ENCODE measurements at regions not wholly inside any gene's neighbourhood (a gene's known extent, or its start where the extent isn't known, plus 50 kb on each side); places are given as distances from the start of the nearest gene placed in this dataset.

- ChIA-PET POLR2A (no interaction called here), CTCF (no interaction called here)
- TF ChIP-seq FOXK2 (IDR thresholded peaks at IDR 0.05) (no peak), NFRKB (IDR thresholded peaks at IDR 0.05) (no peak), ARNT (IDR thresholded peaks at IDR 0.05) (no peak), SP1 (IDR thresholded peaks at IDR 0.05) (no peak), L3MBTL2 (conservative IDR thresholded peaks at IDR 0.05) (no peak), BHLHE40 (IDR thresholded peaks at IDR 0.05; ENCODE audit: borderline replicate concordance) (no peak)
- no peak for DNase-seq (ENCODE audit: extremely low spot score)
Measured at GRCh38 chr14:44795725-44796124, 166.0 kb downstream of the KLHL28 start.

GRCh38 chr14:44791730-44792129 lies 170.0 kb downstream of the KLHL28 start:
- DNase-seq (ENCODE audit: extremely low spot score) = no peak
- ChIA-PET POLR2A (no interaction called here), CTCF (interaction anchor here (0.6 kb wide), 1 partner anchor 369 kb away, joined by 3 read pairs; no protein-coding TSS in a partner anchor)
- TF ChIP-seq NFRKB (IDR thresholded peaks at IDR 0.05) (no peak), PKNOX1 (IDR thresholded peaks at IDR 0.05) (no peak), TARDBP (IDR thresholded peaks at IDR 0.05) (no peak), FOXM1 (IDR thresholded peaks at IDR 0.05; ENCODE audit: borderline replicate concordance) (no peak), FOXK2 (IDR thresholded peaks at IDR 0.05) (no peak), L3MBTL2 (conservative IDR thresholded peaks at IDR 0.05) (no peak), SP1 (IDR thresholded peaks at IDR 0.05) (no peak), CTBP1 (IDR thresholded peaks at IDR 0.05; ENCODE audit: borderline replicate concordance) (no peak)

GRCh38 chr14:44788612-44789011 lies 173.1 kb downstream of the KLHL28 start:
- DNase-seq (ENCODE audit: extremely low spot score) = no peak
- ChIA-PET POLR2A (no interaction called here), CTCF (interaction anchor here (0.6 kb wide), 1 partner anchor 1285 kb away, joined by 3 read pairs; no protein-coding TSS in a partner anchor)
- TF ChIP-seq TARDBP (IDR thresholded peaks at IDR 0.05) = no peak
- no peak for TF ChIP-seq FOXK2 (IDR thresholded peaks at IDR 0.05)
- TF ChIP-seq CTBP1 (IDR thresholded peaks at IDR 0.05; ENCODE audit: borderline replicate concordance) = no peak
- TF ChIP-seq FOXM1 (IDR thresholded peaks at IDR 0.05; ENCODE audit: borderline replicate concordance) = no peak
- no peak for TF ChIP-seq ZNF384 (IDR thresholded peaks at IDR 0.05)
- TF ChIP-seq PKNOX1 (IDR thresholded peaks at IDR 0.05) = no peak
- no peak for TF ChIP-seq L3MBTL2 (conservative IDR thresholded peaks at IDR 0.05)
- TF ChIP-seq LEF1 (IDR thresholded peaks at IDR 0.05; ENCODE audit: borderline replicate concordance) = no peak
- no peak for TF ChIP-seq ARNT (IDR thresholded peaks at IDR 0.05)
- no peak for TF ChIP-seq NFRKB (IDR thresholded peaks at IDR 0.05)
- no peak for TF ChIP-seq SUZ12 (IDR thresholded peaks at IDR 0.05)
- no peak for TF ChIP-seq BHLHE40 (IDR thresholded peaks at IDR 0.05; ENCODE audit: borderline replicate concordance)
- TF ChIP-seq FOXA1 (IDR thresholded peaks at IDR 0.05) = no peak
- TF ChIP-seq SP1 (IDR thresholded peaks at IDR 0.05) = no peak
- no peak for TF ChIP-seq HDGF (IDR thresholded peaks at IDR 0.05; ENCODE audit: borderline replicate concordance)
- no peak for TF ChIP-seq ELF4 (IDR thresholded peaks at IDR 0.05)

GRCh38 chr14:44785096-44785495 lies 176.7 kb downstream of the KLHL28 start:
- TF ChIP-seq FOXK2 (IDR thresholded peaks at IDR 0.05) = no peak
- TF ChIP-seq LEF1 (IDR thresholded peaks at IDR 0.05; ENCODE audit: borderline replicate concordance) = no peak
- no peak for TF ChIP-seq FOXM1 (IDR thresholded peaks at IDR 0.05; ENCODE audit: borderline replicate concordance)
- CTCF ChIA-PET = no interaction called here
- POLR2A ChIA-PET = no interaction called here
- no peak for DNase-seq (ENCODE audit: extremely low spot score)

GRCh38 chr14:44783901-44784300 lies 177.8 kb downstream of the KLHL28 start:
- CTCF ChIA-PET = no interaction called here
- TF ChIP-seq CTBP1 (IDR thresholded peaks at IDR 0.05; ENCODE audit: borderline replicate concordance) (no peak), FOXA1 (IDR thresholded peaks at IDR 0.05) (no peak), ARNT (IDR thresholded peaks at IDR 0.05) (no peak), ZNF384 (IDR thresholded peaks at IDR 0.05) (no peak), L3MBTL2 (conservative IDR thresholded peaks at IDR 0.05) (no peak)
- POLR2A ChIA-PET = no interaction called here
- DNase-seq (ENCODE audit: extremely low spot score) = no peak

- TF ChIP-seq LEF1 (IDR thresholded peaks at IDR 0.05; ENCODE audit: borderline replicate concordance) = no peak
- TF ChIP-seq CTBP1 (IDR thresholded peaks at IDR 0.05; ENCODE audit: borderline replicate concordance) = no peak
- TF ChIP-seq FOXA1 (IDR thresholded peaks at IDR 0.05) = no peak
- no peak for TF ChIP-seq FOXM1 (IDR thresholded peaks at IDR 0.05; ENCODE audit: borderline replicate concordance)
- TF ChIP-seq ELF4 (IDR thresholded peaks at IDR 0.05) = no peak
- TF ChIP-seq SUZ12 (IDR thresholded peaks at IDR 0.05) = no peak
- no peak for TF ChIP-seq BHLHE40 (IDR thresholded peaks at IDR 0.05; ENCODE audit: borderline replicate concordance)
- no peak for TF ChIP-seq FOXK2 (IDR thresholded peaks at IDR 0.05)
- no peak for TF ChIP-seq PKNOX1 (IDR thresholded peaks at IDR 0.05)
- no peak for TF ChIP-seq TARDBP (IDR thresholded peaks at IDR 0.05)
- TF ChIP-seq ZNF384 (IDR thresholded peaks at IDR 0.05) = no peak
- no peak for DNase-seq (ENCODE audit: extremely low spot score)
- ChIA-PET POLR2A (no interaction called here), CTCF (interaction anchor here (0.5 to 0.7 kb wide), 2 partner anchors 169 to 320 kb away, joined by 3 to 4 read pairs; no protein-coding TSS in a partner anchor)
Measured at GRCh38 chr14:44782775-44783238, 178.9 kb downstream of the KLHL28 start.

GRCh38 chr14:44780989-44781388 lies 180.8 kb downstream of the KLHL28 start:
- no peak for DNase-seq (ENCODE audit: extremely low spot score)
- no peak for TF ChIP-seq ELF4 (IDR thresholded peaks at IDR 0.05)
- TF ChIP-seq ARNT (IDR thresholded peaks at IDR 0.05) = no peak
- TF ChIP-seq L3MBTL2 (conservative IDR thresholded peaks at IDR 0.05) = no peak
- no peak for TF ChIP-seq LEF1 (IDR thresholded peaks at IDR 0.05; ENCODE audit: borderline replicate concordance)
- no peak for TF ChIP-seq NFRKB (IDR thresholded peaks at IDR 0.05)
- no peak for TF ChIP-seq FOXA1 (IDR thresholded peaks at IDR 0.05)
- no peak for TF ChIP-seq FOXK2 (IDR thresholded peaks at IDR 0.05)
- TF ChIP-seq CTBP1 (IDR thresholded peaks at IDR 0.05; ENCODE audit: borderline replicate concordance) = no peak
- no peak for TF ChIP-seq SP1 (IDR thresholded peaks at IDR 0.05)
- TF ChIP-seq PKNOX1 (IDR thresholded peaks at IDR 0.05) = no peak
- TF ChIP-seq ZNF384 (IDR thresholded peaks at IDR 0.05) = no peak
- TF ChIP-seq TARDBP (IDR thresholded peaks at IDR 0.05) = no peak
- TF ChIP-seq SUZ12 (IDR thresholded peaks at IDR 0.05) = no peak
- no peak for TF ChIP-seq FOXM1 (IDR thresholded peaks at IDR 0.05; ENCODE audit: borderline replicate concordance)
- no peak for TF ChIP-seq BHLHE40 (IDR thresholded peaks at IDR 0.05; ENCODE audit: borderline replicate concordance)
- TF ChIP-seq HDGF (IDR thresholded peaks at IDR 0.05; ENCODE audit: borderline replicate concordance) = no peak
- CTCF ChIA-PET = no interaction called here
- POLR2A ChIA-PET = no interaction called here

Measured in HEK293T (cell line).